ENCODE measurements at regions not wholly inside any gene's neighbourhood (a gene's known extent, or its start where the extent isn't known, plus 50 kb on each side); places are given as distances from the start of the nearest gene placed in this dataset.

DNA sequence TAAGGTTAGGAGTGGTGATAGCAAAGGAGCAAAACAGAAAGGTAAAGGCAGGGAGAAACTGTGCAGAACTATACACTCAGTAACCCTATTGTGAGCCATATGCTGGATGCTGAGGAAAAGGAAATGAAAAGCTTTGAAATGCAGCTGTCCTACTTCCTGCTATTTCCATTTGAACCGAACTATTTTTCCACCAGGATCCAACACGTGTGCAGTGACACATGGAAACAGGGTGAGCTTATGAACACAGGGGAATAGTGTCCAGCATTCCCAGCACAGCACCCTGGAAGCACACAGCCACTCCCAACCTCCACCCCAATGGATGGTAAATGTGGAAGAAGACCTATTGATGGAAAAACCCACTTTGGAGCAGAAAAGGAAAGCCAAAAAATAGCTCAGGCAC, 69.0 kb upstream of the SLC12A2 start:
- Histone ChIP-seq H3K4me1 (ENCODE audit: control insufficient read depth in 5 of 5, insufficient read depth in 5 of 5, low read length in 5 of 5) (peaks cover 0 to 4% (median 0%) of the 10 kb centered on the region in 5 donors), H3K27ac (ENCODE audit: low read depth, low read length) (no peak overlapping the region), H3K9ac (ENCODE audit: low read length in 5 of 5) (no peak overlapping the region), H3K9me3 (ENCODE audit: control insufficient read depth in 5 of 5, low read length in 5 of 5) (no peaks in the 10 kb centered on the region), H3K4me3 (ENCODE audit: low read depth in 1 of 5, low read length in 5 of 5) (no peak overlapping the region), H3K36me3 (ENCODE audit: control insufficient read depth in 5 of 5, insufficient read depth in 5 of 5, low read length in 5 of 5) (no peaks in the 10 kb centered on the region), H3K27me3 (ENCODE audit: control insufficient read depth in 5 of 5, insufficient read depth in 4 of 5, low read length in 5 of 5) (no peaks in the 10 kb centered on the region)

DNA sequence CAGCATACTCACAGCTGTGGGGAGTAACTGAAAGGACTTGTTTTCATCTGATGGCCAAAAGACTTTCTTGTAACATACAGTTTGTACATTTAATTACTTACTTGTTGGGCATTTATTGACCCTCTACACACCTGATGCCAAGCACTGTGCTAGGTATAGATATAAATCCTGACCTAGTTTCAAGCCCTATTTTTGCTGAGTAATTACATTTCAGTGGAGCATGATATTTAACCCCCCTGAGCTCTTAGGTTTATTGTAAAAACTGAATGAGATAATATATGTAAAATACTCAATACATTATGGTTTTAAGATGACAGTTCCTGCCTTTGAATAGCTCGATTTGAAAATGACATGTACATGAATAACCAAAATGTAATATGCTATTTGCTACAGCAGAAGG, 68.1 kb upstream of the SLC12A2 start:
- Histone ChIP-seq H3K4me3 (ENCODE audit: low read depth in 1 of 5, low read length in 5 of 5) (no peak overlapping the region), H3K9ac (ENCODE audit: low read length in 5 of 5) (no peak overlapping the region), H3K36me3 (ENCODE audit: control insufficient read depth in 5 of 5, insufficient read depth in 5 of 5, low read length in 5 of 5) (peaks cover 0 to 4% (median 3%) of the 10 kb centered on the region in 5 donors), H3K4me1 (ENCODE audit: control insufficient read depth in 5 of 5, insufficient read depth in 5 of 5, low read length in 5 of 5) (peaks cover 0 to 4% (median 0%) of the 10 kb centered on the region in 5 donors), H3K9me3 (ENCODE audit: control insufficient read depth in 5 of 5, low read length in 5 of 5) (no peaks in the 10 kb centered on the region), H3K27ac (ENCODE audit: low read depth, low read length) (no peak overlapping the region), H3K27me3 (ENCODE audit: control insufficient read depth in 5 of 5, insufficient read depth in 4 of 5, low read length in 5 of 5) (no peaks in the 10 kb centered on the region)

DNA sequence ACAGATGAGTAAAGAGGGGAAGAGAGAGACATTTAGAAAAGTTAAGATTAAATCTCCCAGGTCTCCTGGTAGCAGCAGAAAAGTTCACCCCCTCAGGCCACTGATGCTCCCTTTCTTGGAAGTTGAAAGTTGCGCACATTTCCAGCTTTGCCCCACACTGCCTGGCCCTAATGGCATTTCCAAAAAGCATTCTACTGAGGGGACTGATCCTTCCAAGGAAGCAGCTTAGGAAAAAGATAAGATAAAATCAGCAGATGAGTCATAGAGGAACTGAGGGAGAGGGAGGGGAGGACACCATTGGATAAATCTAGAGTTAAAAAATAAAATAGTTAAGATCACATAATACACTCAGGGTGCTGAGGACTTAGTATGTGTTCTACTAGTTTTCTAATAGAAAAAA, 67.6 kb upstream of the SLC12A2 start:
- Histone ChIP-seq H3K4me1 (ENCODE audit: control insufficient read depth in 5 of 5, insufficient read depth in 5 of 5, low read length in 5 of 5) (peaks cover 0 to 4% (median 0%) of the 10 kb centered on the region in 5 donors), H3K4me3 (ENCODE audit: low read depth in 1 of 5, low read length in 5 of 5) (no peak overlapping the region), H3K27me3 (ENCODE audit: control insufficient read depth in 5 of 5, insufficient read depth in 4 of 5, low read length in 5 of 5) (no peaks in the 10 kb centered on the region), H3K36me3 (ENCODE audit: control insufficient read depth in 5 of 5, insufficient read depth in 5 of 5, low read length in 5 of 5) (peaks cover 0 to 6% (median 4%) of the 10 kb centered on the region in 5 donors), H3K9me3 (ENCODE audit: control insufficient read depth in 5 of 5, low read length in 5 of 5) (no peaks in the 10 kb centered on the region), H3K9ac (ENCODE audit: low read length in 5 of 5) (no peak overlapping the region), H3K27ac (ENCODE audit: low read depth, low read length) (no peak overlapping the region)

DNA sequence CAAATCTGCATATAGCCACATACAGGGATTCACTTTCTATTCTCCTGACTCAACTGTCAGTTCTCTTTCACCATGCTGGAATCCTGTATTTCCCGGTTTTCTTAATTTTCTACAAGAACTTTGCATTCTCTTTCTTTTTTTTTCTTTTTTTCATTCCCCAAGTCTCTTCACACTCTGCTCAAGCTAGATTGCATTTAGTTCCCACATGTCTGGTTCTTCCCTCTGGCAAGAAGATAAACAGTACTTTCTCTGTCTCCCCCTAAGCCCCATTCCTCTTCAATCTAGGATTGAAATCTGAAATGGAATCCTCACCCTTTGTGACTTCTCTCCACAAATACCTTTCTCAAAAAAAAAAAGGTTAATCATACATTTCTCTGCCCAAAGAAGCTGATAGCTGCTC, 64.2 kb upstream of the SLC12A2 start:
- H3K9ac ChIP-seq (ENCODE audit: low read length in 5 of 5) = no peak overlapping the region
- no peaks in the 10 kb centered on the region for H3K9me3 ChIP-seq (ENCODE audit: control insufficient read depth in 5 of 5, low read length in 5 of 5)
- peaks cover 0 to 10% (median 4%) of the 10 kb centered on the region in 5 donors for H3K36me3 ChIP-seq (ENCODE audit: control insufficient read depth in 5 of 5, insufficient read depth in 5 of 5, low read length in 5 of 5)
- H3K4me3 ChIP-seq (ENCODE audit: low read depth in 1 of 5, low read length in 5 of 5) = no peak overlapping the region
- peaks cover 0 to 4% (median 0%) of the 10 kb centered on the region in 5 donors for H3K4me1 ChIP-seq (ENCODE audit: control insufficient read depth in 5 of 5, insufficient read depth in 5 of 5, low read length in 5 of 5)
- no peaks in the 10 kb centered on the region for H3K27me3 ChIP-seq (ENCODE audit: control insufficient read depth in 5 of 5, insufficient read depth in 4 of 5, low read length in 5 of 5)
- H3K27ac ChIP-seq (ENCODE audit: low read depth, low read length) = no peak overlapping the region

DNA sequence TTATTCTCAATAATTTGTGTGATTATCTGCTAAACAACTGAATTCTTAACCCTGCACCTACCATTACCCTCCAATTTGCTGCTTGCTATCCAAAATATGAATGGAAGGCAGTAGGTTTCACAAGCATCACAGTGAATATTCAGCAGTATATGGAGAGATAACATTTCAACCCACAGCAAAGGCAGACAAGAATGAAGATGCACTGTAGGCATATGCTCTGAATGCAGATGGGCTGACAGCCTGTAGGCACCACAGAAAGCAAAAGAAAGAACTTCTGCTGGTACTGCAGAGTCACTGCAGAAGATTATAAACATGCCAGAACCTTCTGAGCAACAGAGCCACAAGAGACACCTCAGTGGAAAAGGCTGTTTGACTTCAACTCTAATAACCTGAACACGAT, 63.6 kb upstream of the SLC12A2 start:
- Histone ChIP-seq H3K9me3 (ENCODE audit: control insufficient read depth in 5 of 5, low read length in 5 of 5) (no peaks in the 10 kb centered on the region), H3K4me1 (ENCODE audit: control insufficient read depth in 5 of 5, insufficient read depth in 5 of 5, low read length in 5 of 5) (no peaks in the 10 kb centered on the region), H3K4me3 (ENCODE audit: low read depth in 1 of 5, low read length in 5 of 5) (no peak overlapping the region), H3K27me3 (ENCODE audit: control insufficient read depth in 5 of 5, insufficient read depth in 4 of 5, low read length in 5 of 5) (no peaks in the 10 kb centered on the region), H3K36me3 (ENCODE audit: control insufficient read depth in 5 of 5, insufficient read depth in 5 of 5, low read length in 5 of 5) (peaks cover 0 to 15% (median 4%) of the 10 kb centered on the region in 5 donors), H3K27ac (ENCODE audit: low read depth, low read length) (no peak overlapping the region), H3K9ac (ENCODE audit: low read length in 5 of 5) (no peak overlapping the region)

DNA sequence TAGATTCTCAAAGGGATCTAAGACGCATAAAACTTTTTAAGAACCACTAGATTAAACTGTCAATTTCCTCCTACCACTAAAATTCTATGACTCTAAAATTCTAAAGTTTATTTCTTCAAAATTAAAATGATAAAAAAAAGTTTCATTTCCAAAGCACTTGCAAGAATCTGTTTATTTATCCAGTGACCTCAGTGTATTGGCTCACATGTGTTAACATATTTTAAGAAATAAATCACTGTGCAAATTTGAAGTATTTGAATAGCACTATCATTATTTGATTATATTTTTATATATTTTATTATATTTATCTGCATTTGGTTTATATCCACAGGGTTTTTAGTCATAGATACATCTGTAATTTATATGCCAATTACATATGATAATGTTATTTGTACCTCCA, 62.2 kb upstream of the SLC12A2 start:
- H3K4me3 ChIP-seq (ENCODE audit: low read depth in 1 of 5, low read length in 5 of 5) = no peak overlapping the region
- H3K27ac ChIP-seq (ENCODE audit: low read depth, low read length) = no peak overlapping the region
- no peak overlapping the region for H3K9ac ChIP-seq (ENCODE audit: low read length in 5 of 5)
- peaks cover 0 to 15% (median 4%) of the 10 kb centered on the region in 5 donors for H3K36me3 ChIP-seq (ENCODE audit: control insufficient read depth in 5 of 5, insufficient read depth in 5 of 5, low read length in 5 of 5)
- no peaks in the 10 kb centered on the region for H3K4me1 ChIP-seq (ENCODE audit: control insufficient read depth in 5 of 5, insufficient read depth in 5 of 5, low read length in 5 of 5)
- H3K27me3 ChIP-seq (ENCODE audit: control insufficient read depth in 5 of 5, insufficient read depth in 4 of 5, low read length in 5 of 5) = no peaks in the 10 kb centered on the region
- no peaks in the 10 kb centered on the region for H3K9me3 ChIP-seq (ENCODE audit: control insufficient read depth in 5 of 5, low read length in 5 of 5)

Measured in subcutaneous abdominal adipose tissue (tissue), 5 donors.